ENCODE measurements at regions not wholly inside any gene's neighbourhood (a gene's known extent, or its start where the extent isn't known, plus 50 kb on each side); places are given as distances from the start of the nearest gene placed in this dataset.

DNA sequence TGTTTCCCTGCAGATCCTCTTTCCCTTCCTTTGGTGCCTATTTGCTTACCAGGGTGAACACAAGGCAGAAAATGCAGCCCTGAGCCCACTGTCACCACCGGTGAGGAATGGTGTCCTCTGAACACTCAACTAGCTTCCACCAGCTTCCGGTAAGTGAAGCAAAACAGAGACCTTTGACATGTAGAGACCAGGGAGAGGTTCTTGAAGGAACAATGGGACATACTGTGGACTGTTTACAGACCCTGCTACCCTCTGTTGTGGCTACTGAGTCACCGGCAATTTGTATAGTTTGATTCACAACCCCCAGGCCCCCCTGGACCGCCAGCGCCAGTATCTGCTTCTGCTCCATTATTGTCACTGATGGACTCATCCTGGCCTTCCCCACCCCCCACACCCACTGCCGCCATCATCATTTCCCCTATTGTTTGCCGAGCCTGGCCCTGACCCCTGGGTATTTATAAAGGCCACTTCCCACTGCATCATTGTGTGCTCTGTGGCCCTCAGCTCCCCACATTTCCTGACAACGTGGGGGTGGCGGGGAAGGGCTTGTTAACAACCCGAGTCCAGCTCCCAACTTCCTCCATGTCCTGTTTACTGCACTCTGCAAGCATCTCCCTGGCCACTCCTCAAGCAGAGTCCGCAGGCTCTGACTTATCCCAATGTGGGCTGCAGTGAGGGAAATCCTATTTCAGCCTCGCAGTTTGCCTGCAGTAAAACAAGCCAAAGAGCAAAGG is 252.9 kb downstream of the ETS1 start:
- TF ChIP-seq, protein P1, sequence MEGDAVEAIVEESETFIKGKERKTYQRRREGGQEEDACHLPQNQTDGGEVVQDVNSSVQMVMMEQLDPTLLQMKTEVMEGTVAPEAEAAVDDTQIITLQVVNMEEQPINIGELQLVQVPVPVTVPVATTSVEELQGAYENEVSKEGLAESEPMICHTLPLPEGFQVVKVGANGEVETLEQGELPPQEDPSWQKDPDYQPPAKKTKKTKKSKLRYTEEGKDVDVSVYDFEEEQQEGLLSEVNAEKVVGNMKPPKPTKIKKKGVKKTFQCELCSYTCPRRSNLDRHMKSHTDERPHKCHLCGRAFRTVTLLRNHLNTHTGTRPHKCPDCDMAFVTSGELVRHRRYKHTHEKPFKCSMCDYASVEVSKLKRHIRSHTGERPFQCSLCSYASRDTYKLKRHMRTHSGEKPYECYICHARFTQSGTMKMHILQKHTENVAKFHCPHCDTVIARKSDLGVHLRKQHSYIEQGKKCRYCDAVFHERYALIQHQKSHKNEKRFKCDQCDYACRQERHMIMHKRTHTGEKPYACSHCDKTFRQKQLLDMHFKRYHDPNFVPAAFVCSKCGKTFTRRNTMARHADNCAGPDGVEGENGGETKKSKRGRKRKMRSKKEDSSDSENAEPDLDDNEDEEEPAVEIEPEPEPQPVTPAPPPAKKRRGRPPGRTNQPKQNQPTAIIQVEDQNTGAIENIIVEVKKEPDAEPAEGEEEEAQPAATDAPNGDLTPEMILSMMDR (conservative IDR thresholded peaks at IDR 0.05; ENCODE audit: low read length): no peak
- no peak for TF ChIP-seq EZH2phosphoT487 (IDR thresholded peaks at IDR 0.05; ENCODE audit: borderline replicate concordance)
